ENCODE measurements at regions not wholly inside any gene's neighbourhood (a gene's known extent, or its start where the extent isn't known, plus 50 kb on each side); places are given as distances from the start of the nearest gene placed in this dataset.
"Not testable (repeated sequence)": the region's sequence is repeated elsewhere in the genome, so short reads cannot be mapped to it uniquely, and the experiment has no call there.

DNA sequence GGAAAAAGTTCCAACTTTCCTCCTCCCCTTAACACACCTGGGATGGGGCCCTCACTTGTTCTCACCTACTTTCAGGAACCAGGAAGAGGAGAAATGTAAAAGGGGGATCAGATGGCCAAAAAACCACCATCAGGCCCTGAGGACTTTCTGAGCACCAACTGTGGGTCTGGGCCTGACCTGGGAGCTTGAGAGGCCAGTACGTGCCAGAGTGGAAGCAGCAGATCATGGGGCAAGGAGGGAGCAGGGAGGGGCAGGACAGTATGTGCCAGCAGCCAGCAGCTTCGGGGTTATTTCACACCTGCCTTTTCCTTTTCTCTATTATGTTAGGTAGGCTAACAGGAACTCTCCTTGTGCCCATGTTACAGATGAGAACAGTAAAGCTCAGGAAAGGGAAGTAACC is 118.8 kb upstream of the UNC5B start:
- no peaks in the 10 kb centered on the region for H3K27me3 ChIP-seq
- intact Hi-C loops (cut with DNase I; ENCODE audit: low total_unique reads): no loop called here
- H3K36me3 ChIP-seq: no peaks in the 10 kb centered on the region
- peak overlapping the region in 1 of 2 donors; percentile 29 for H3K27ac ChIP-seq
- DNase-seq: peak in 1 of 2 donors; percentile 43
- H3K4me1 ChIP-seq: peaks cover 0 to 16% (median 7%) of the 10 kb centered on the region in 4 donors
- no peaks in the 10 kb centered on the region for H3K9me3 ChIP-seq
- H3K4me3 ChIP-seq: no peak overlapping the region
- TF ChIP-seq, protein P1, sequence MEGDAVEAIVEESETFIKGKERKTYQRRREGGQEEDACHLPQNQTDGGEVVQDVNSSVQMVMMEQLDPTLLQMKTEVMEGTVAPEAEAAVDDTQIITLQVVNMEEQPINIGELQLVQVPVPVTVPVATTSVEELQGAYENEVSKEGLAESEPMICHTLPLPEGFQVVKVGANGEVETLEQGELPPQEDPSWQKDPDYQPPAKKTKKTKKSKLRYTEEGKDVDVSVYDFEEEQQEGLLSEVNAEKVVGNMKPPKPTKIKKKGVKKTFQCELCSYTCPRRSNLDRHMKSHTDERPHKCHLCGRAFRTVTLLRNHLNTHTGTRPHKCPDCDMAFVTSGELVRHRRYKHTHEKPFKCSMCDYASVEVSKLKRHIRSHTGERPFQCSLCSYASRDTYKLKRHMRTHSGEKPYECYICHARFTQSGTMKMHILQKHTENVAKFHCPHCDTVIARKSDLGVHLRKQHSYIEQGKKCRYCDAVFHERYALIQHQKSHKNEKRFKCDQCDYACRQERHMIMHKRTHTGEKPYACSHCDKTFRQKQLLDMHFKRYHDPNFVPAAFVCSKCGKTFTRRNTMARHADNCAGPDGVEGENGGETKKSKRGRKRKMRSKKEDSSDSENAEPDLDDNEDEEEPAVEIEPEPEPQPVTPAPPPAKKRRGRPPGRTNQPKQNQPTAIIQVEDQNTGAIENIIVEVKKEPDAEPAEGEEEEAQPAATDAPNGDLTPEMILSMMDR (IDR thresholded peaks at IDR 0.05): no peak

- H3K4me3 ChIP-seq: no peak overlapping the region
- H3K9me3 ChIP-seq: no peaks in the 10 kb centered on the region
- intact Hi-C loops (cut with DNase I; ENCODE audit: low total_unique reads): no loop called here
- H3K36me3 ChIP-seq: no peaks in the 10 kb centered on the region
- TF ChIP-seq, protein P1 (IDR thresholded peaks at IDR 0.05): no peak
- no peak overlapping the region for H3K27ac ChIP-seq
- peaks cover 0 to 16% (median 7%) of the 10 kb centered on the region in 4 donors for H3K4me1 ChIP-seq
- H3K27me3 ChIP-seq: no peaks in the 10 kb centered on the region
- no peak for DNase-seq
Observed at GRCh38 chr10:71094712-71095390, 117.5 kb upstream of the UNC5B start.

DNA sequence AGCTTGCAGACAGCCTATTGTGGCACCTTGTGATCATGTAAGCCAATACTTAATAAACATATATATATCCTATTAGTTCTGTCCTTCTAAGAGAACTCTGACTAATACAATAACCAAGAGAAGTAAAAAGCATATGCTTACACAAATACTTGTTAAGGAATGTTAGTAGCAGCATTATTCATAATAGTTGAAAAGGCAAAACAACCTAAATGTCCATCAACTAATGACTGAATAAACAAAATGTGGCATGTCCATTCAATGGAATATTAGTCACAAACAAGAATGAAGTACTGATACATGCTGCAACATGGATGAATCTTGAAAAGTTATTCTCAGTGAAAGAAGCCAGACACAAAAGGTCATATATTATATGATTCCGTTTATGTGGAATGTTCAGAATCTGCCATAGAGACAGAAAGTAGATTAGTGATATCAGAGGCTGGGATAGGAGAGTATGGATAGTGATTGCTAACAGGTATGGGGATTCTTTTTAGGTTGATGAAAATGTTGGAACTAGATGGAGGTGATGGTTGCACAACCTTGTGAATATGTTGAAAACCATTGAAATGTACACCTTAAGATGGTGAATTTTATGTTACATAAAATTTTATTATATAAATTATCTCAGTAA is 112.5 kb upstream of the UNC5B start:
- no peak overlapping the region for H3K4me3 ChIP-seq
- no peaks in the 10 kb centered on the region for H3K4me1 ChIP-seq
- DNase-seq: no peak
- intact Hi-C loops (cut with DNase I; ENCODE audit: low total_unique reads): no loop called here
- H3K36me3 ChIP-seq: no peaks in the 10 kb centered on the region
- TF ChIP-seq, protein P1 (IDR thresholded peaks at IDR 0.05): no peak
- H3K27ac ChIP-seq: no peak overlapping the region
- H3K9me3 ChIP-seq: no peaks in the 10 kb centered on the region
- no peaks in the 10 kb centered on the region for H3K27me3 ChIP-seq

DNA sequence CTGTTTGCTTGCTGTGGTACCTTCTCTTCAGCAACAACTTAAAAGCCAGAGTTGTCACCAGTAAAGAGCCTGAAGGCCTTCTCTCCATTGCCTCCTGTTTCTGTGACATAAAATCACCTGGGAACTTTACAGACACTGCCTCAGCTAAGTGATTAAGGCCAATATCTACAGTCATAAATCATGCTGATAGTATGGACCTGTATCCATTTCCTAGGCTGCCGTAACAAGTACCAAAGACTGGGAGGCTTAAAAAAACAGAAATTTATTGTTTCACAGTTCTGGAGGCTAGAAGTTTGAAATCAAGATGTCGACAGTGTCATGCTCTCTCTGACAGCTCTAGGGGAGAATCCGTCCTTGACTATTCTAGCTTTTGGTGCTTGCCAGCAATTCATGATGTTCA is 108.4 kb upstream of the UNC5B start:
- TF ChIP-seq, protein P1 (IDR thresholded peaks at IDR 0.05): no peak

GRCh38 chr10:71106151-71106550 is 106.2 kb upstream of the UNC5B start:
- H3K27ac ChIP-seq; H3K27me3 ChIP-seq; H3K36me3 ChIP-seq; H3K9me3 ChIP-seq; DNase-seq; intact Hi-C loops (cut with DNase I; ENCODE audit: low total_unique reads); H3K4me3 ChIP-seq; H3K4me1 ChIP-seq: not testable (repeated sequence)

More for the DNA sequence above, 108.4 kb upstream of the UNC5B start:
- Histone ChIP-seq H3K36me3 (no peaks in the 10 kb centered on the region), H3K4me3 (no peak overlapping the region), H3K27me3 (no peaks in the 10 kb centered on the region), H3K4me1 (no peaks in the 10 kb centered on the region), H3K27ac (no peak overlapping the region), H3K9me3 (no peaks in the 10 kb centered on the region)
- intact Hi-C loops (cut with DNase I; ENCODE audit: low total_unique reads): no loop called here
- no peak for DNase-seq

GRCh38 chr10:71107117-71107516 is 105.3 kb upstream of the UNC5B start:
- H3K4me1 ChIP-seq; H3K27ac ChIP-seq; H3K27me3 ChIP-seq; H3K4me3 ChIP-seq; H3K36me3 ChIP-seq; H3K9me3 ChIP-seq; intact Hi-C loops (cut with DNase I; ENCODE audit: low total_unique reads); DNase-seq: not testable (repeated sequence)

- H3K4me1 ChIP-seq; H3K27me3 ChIP-seq; intact Hi-C loops (cut with DNase I; ENCODE audit: low total_unique reads); H3K4me3 ChIP-seq; H3K27ac ChIP-seq; DNase-seq; H3K36me3 ChIP-seq: not testable (repeated sequence)
- H3K9me3 ChIP-seq: peaks cover 0 to 16% (median 3%) of the 10 kb centered on the region in 3 donors
Observed at GRCh38 chr10:71108042-71108441, 104.3 kb upstream of the UNC5B start.
